ENCODE measurements at regions not wholly inside any gene's neighbourhood (a gene's known extent, or its start where the extent isn't known, plus 50 kb on each side); places are given as distances from the start of the nearest gene placed in this dataset.

DNA sequence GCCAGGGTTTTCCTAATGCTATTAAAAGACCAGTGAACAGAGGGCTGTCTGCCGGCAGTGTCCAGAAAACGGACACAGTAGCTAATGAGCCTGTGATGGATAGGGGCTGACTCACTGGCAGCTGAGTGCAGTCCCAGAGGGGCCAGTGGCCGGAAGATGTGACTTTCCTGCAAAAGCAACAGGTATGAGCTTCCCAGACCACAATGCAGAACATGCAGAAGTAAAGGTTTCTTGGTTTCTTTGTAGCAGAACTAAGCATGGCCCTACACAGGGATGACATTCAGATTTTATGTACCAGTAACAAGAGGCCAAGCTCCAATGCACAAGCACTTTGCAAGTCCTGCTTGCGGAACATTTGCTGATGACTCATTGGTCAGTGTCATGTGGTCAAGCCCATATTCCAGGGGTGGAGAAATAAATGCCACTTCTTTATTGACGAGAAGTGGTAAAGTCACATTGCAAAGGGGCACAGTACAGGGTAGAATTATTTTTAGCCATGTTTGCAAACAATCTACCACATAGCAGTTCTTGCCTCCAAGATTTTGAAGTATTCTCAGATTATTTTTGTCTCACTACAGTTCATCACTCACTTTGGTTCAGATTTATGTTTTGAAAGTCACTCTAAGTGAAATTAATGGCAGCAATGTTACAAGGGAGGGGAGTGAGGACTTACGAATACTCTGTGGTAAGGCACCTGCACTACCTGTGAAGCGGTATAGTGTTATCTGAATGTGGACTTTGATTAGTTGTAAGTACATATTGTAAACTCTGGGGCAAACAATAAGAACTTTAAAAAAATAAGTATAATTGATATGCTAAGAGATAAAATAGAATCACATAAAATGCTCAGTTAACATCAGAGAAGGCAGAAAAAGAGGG is 263.3 kb downstream of the ABHD5 start:
- no peaks in the 10 kb centered on the region for H3K36me3 Mint-ChIP-seq (ENCODE audit: insufficient read depth, unreplicated experiment)
- TF ChIP-seq, protein P1, sequence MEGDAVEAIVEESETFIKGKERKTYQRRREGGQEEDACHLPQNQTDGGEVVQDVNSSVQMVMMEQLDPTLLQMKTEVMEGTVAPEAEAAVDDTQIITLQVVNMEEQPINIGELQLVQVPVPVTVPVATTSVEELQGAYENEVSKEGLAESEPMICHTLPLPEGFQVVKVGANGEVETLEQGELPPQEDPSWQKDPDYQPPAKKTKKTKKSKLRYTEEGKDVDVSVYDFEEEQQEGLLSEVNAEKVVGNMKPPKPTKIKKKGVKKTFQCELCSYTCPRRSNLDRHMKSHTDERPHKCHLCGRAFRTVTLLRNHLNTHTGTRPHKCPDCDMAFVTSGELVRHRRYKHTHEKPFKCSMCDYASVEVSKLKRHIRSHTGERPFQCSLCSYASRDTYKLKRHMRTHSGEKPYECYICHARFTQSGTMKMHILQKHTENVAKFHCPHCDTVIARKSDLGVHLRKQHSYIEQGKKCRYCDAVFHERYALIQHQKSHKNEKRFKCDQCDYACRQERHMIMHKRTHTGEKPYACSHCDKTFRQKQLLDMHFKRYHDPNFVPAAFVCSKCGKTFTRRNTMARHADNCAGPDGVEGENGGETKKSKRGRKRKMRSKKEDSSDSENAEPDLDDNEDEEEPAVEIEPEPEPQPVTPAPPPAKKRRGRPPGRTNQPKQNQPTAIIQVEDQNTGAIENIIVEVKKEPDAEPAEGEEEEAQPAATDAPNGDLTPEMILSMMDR (IDR thresholded peaks at IDR 0.05; ENCODE audit: unreplicated experiment) = no peak
- H3K27me3 Mint-ChIP-seq (ENCODE audit: unreplicated experiment) = peaks cover 96% of the 10 kb centered on the region
- no peak overlapping the region for H3K27ac Mint-ChIP-seq (ENCODE audit: unreplicated experiment)
- no peaks in the 10 kb centered on the region for H3K9me3 Mint-ChIP-seq (ENCODE audit: low read depth, unreplicated experiment)
- intact Hi-C loops (cut with micrococcal nuclease; ENCODE audit: unreplicated experiment) = no loop called here
- H3K4me3 Mint-ChIP-seq (ENCODE audit: low read depth, unreplicated experiment) = no peak overlapping the region
- no TSS peak for BruUV-seq (replicated peaks)
- H3K4me1 Mint-ChIP-seq (ENCODE audit: low read depth, unreplicated experiment) = no peaks in the 10 kb centered on the region
- CTCF ChIA-PET = no interaction called here
- DNase-seq = no peak

DNA sequence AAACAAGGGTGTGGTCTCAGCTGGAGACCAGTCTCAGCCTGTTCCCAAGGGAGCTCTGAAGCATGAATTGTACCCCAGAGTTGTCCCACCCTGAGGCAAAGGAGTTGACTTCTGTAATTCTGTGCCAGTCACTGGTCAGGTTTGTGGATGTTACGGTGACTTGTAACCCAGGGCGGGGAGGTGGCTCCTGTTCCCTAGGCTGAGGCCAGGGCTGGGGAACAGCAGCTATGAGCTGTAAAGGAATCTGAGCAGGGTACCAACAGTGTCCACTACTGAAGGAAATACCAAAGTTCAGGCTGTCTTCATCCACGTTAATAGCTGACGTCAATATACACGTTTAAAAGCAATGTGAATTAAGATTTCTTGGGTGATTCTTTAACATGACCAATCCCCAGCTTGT is 266.2 kb downstream of the ABHD5 start:
- Mint-ChIP-seq H3K27ac (ENCODE audit: unreplicated experiment) (no peak overlapping the region), H3K4me3 (ENCODE audit: low read depth, unreplicated experiment) (no peak overlapping the region), H3K4me1 (ENCODE audit: low read depth, unreplicated experiment) (no peaks in the 10 kb centered on the region), H3K27me3 (ENCODE audit: unreplicated experiment) (peaks cover 85% of the 10 kb centered on the region), H3K9me3 (ENCODE audit: low read depth, unreplicated experiment) (no peaks in the 10 kb centered on the region), H3K36me3 (ENCODE audit: insufficient read depth, unreplicated experiment) (no peaks in the 10 kb centered on the region)
- CTCF ChIA-PET = no interaction called here
- TF ChIP-seq, protein P1 (IDR thresholded peaks at IDR 0.05; ENCODE audit: unreplicated experiment) = no peak
- intact Hi-C loops (cut with micrococcal nuclease; ENCODE audit: unreplicated experiment) = no loop called here
- BruUV-seq (replicated peaks) = no TSS peak
- DNase-seq = no peak

DNA sequence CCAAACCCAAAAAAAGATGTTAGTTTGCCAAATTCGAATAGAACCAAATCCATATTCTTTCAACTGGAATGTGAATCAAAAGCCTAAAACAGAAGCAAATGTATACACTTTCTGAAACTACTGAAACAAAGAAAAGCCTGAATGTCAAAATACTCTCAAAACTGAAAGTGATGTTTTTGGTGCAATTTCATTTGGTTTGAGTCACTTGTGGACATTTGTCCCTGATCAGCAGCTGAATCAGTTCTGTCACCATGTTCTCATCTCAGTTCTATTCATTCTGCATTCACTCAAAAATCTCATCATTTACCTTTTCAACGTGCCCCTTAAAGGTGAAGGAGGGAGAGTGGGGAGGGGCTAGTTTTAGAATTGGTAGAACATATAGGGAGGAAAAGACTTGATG is 266.8 kb downstream of the ABHD5 start:
- no peaks in the 10 kb centered on the region for H3K36me3 Mint-ChIP-seq (ENCODE audit: insufficient read depth, unreplicated experiment)
- H3K9me3 Mint-ChIP-seq (ENCODE audit: low read depth, unreplicated experiment) = no peaks in the 10 kb centered on the region
- H3K4me3 Mint-ChIP-seq (ENCODE audit: low read depth, unreplicated experiment) = no peak overlapping the region
- TF ChIP-seq, protein P1 (IDR thresholded peaks at IDR 0.05; ENCODE audit: unreplicated experiment) = no peak
- BruUV-seq (replicated peaks) = no TSS peak
- CTCF ChIA-PET = no interaction called here
- DNase-seq = no peak
- no peaks in the 10 kb centered on the region for H3K4me1 Mint-ChIP-seq (ENCODE audit: low read depth, unreplicated experiment)
- intact Hi-C loops (cut with micrococcal nuclease; ENCODE audit: unreplicated experiment) = no loop called here
- H3K27ac Mint-ChIP-seq (ENCODE audit: unreplicated experiment) = no peak overlapping the region
- H3K27me3 Mint-ChIP-seq (ENCODE audit: unreplicated experiment) = peaks cover 84% of the 10 kb centered on the region

DNA sequence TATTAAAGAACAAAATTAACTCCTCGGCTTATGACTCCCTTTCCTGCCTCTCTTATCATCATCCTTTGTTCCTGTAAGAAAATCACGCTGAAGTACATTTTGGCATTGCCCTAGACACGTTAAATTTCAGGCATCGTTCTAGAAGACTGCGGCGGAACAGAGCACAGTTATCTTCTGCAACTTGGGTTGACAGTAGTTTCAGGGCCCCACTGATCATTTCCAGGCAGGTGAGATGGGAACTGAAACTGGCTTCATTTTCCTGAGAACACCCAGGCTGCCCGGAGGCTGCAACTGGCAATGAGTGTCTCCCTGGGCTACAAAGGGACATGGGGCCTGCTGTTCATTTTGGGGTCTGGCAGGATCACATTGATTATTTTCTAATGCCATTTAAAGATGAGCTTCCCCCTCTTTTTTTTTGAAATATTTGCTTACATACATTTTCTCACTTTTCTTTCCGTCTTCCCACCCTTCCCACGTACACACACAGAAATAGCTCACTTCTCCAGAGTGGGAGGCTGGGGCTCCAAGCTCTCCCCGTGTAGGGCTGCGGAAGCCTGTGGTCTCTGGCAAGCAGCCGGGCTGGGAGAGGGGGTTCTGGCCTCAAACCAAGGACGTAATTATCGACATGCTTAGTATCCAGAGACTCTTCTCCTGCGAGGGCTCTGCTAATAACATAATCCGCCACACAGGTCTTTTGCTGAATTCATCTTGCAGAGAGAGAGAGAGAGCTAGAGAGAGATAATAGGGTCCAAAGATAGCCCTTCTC is 267.4 kb downstream of the ABHD5 start:
- H3K27me3 Mint-ChIP-seq (ENCODE audit: unreplicated experiment) = peaks cover 77% of the 10 kb centered on the region
- BruUV-seq (replicated peaks) = no TSS peak
- TF ChIP-seq, protein P1 (IDR thresholded peaks at IDR 0.05; ENCODE audit: unreplicated experiment) = no peak
- no peaks in the 10 kb centered on the region for H3K36me3 Mint-ChIP-seq (ENCODE audit: insufficient read depth, unreplicated experiment)
- intact Hi-C loops (cut with micrococcal nuclease; ENCODE audit: unreplicated experiment) = no loop called here
- CTCF ChIA-PET = no interaction called here
- H3K4me3 Mint-ChIP-seq (ENCODE audit: low read depth, unreplicated experiment) = no peak overlapping the region
- no peak for DNase-seq
- no peak overlapping the region for H3K27ac Mint-ChIP-seq (ENCODE audit: unreplicated experiment)
- H3K9me3 Mint-ChIP-seq (ENCODE audit: low read depth, unreplicated experiment) = no peaks in the 10 kb centered on the region
- H3K4me1 Mint-ChIP-seq (ENCODE audit: low read depth, unreplicated experiment) = no peaks in the 10 kb centered on the region
